ENCODE measurements at regions not wholly inside any gene's neighbourhood (a gene's known extent, or its start where the extent isn't known, plus 50 kb on each side); places are given as distances from the start of the nearest gene placed in this dataset.

DNA sequence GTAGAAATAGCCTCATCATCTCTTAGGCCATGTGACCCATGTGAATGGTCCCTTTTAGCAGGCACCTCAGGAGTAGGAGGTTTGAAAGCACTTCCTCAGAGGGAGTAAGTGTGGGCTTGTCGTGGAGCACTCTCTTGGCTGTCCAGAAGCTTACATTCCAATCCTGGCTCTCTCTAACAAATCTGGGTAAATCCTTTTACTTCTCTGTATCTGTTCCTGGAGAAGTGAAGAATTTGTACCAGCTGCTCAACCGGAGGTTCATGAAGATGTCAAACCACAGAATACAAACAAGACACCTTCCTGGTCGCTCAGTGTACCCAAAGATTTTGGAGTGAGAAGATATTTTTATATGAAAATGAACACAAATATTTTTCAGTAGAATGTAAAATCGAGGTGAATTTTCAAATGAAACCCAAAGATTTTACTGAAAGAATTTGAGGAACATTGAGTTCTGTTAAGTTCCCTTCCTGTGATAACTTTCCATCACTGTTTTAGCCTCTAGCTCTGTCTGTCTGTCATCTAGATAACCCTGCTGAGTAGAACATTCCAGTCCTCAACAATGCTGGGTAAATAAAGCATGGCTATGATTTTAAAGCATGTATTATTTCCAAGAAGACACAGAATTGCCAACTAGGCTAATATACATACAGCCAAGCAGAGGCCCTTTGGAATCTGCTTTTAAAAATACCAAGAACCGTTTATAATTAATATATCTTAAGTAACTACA is 263.9 kb upstream of the RGS6 start:
- TF ChIP-seq, protein P1, sequence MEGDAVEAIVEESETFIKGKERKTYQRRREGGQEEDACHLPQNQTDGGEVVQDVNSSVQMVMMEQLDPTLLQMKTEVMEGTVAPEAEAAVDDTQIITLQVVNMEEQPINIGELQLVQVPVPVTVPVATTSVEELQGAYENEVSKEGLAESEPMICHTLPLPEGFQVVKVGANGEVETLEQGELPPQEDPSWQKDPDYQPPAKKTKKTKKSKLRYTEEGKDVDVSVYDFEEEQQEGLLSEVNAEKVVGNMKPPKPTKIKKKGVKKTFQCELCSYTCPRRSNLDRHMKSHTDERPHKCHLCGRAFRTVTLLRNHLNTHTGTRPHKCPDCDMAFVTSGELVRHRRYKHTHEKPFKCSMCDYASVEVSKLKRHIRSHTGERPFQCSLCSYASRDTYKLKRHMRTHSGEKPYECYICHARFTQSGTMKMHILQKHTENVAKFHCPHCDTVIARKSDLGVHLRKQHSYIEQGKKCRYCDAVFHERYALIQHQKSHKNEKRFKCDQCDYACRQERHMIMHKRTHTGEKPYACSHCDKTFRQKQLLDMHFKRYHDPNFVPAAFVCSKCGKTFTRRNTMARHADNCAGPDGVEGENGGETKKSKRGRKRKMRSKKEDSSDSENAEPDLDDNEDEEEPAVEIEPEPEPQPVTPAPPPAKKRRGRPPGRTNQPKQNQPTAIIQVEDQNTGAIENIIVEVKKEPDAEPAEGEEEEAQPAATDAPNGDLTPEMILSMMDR (conservative IDR thresholded peaks at IDR 0.05; ENCODE audit: low read length), result no peak
- TF ChIP-seq EZH2phosphoT487 (IDR thresholded peaks at IDR 0.05; ENCODE audit: borderline replicate concordance, low read depth, low read length), result no peak
